Stimulated activated CD4-positive, alpha-beta T cell treated with anti-CD3 and anti-CD28 coated beads, Interleukin-4, amount 100 ng/mL, for 48 hours (primary cell): ENCODE measurements at regions not wholly inside any gene's neighbourhood (a gene's known extent, or its start where the extent isn't known, plus 50 kb on each side); places are given as distances from the start of the nearest gene placed in this dataset.

ENCODE experiments used
- DNase-seq, 2 donors: peaks; one replicate each; pipeline ENCODE4 v3.0.0-alpha.2; 2020; ENCODE audit warnings: low read depth in 2 of 2

DNA sequence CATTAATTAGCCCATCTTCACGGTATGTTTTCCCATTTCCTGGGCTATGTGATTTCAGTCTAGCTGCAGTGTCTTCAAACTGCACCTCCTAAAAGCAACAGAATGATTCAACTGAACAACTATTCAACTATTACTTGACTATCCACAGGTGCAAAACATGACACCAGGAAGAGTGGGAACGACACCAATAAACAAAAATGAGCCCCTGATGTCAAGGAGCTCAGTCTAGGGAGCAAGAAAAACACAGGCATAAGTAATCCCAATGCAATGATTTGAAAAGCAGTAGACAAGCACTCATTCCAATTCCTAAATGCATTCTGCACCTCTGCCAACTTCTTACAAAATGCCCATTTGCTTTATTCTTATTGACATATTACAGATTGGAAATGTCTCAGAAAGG lies 285.6 kb downstream of the ETS1 start:
- DNase-seq: no peak

- no peak for DNase-seq
Measured at GRCh38 chr11:128300785-128301184, 286.6 kb downstream of the ETS1 start.

DNA sequence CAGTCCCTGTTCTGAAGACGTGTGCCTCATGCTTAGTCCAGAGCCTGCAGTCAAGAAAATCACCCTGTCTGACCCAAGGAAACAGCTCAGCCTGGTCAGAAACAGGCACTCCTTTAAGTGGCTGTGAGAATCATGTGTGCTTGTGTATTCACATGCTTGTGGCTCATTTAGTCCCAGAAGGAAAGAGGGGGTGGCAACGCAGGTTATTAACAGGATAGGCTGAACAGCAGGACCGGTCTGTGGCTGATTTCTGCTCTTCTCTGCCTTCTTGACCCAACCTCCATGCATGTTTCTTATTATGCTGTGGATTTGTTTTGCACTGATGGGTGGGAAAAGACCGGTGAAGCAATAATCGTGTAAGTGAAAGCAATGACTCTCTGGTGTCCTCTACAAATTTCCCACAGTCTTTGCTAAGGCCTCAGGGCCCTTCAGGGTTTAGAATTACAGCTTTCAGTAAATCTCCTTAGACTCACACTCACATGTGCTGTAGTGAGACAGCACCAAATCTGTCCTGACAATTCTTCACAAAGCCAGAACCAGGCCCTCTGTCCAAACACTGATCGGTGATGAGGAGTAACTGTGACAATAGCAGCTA lies 288.1 kb downstream of the ETS1 start:
- DNase-seq: no peak

DNA sequence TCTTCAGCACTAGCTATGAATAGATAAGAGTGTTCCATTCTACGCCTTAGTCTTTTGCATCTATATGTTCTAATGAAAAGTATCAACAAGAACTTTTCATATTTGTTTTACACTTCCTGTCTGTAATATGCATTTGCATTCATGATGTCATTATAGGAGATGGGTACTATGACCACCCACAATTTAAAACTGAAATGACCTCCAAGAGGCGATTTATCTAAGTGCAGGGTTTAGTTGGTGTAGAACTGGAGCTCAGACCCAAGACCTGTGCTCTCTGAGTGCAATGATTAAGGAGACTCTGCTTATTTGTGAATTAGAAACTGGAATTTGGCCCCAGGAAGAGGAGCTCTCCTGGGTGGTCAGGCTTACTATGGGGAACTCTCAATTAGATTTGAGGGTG lies 289.1 kb downstream of the ETS1 start:
- DNase-seq: no peak

GRCh38 chr11:128297805-128298204 lies 289.6 kb downstream of the ETS1 start:
- no peak for DNase-seq

DNA sequence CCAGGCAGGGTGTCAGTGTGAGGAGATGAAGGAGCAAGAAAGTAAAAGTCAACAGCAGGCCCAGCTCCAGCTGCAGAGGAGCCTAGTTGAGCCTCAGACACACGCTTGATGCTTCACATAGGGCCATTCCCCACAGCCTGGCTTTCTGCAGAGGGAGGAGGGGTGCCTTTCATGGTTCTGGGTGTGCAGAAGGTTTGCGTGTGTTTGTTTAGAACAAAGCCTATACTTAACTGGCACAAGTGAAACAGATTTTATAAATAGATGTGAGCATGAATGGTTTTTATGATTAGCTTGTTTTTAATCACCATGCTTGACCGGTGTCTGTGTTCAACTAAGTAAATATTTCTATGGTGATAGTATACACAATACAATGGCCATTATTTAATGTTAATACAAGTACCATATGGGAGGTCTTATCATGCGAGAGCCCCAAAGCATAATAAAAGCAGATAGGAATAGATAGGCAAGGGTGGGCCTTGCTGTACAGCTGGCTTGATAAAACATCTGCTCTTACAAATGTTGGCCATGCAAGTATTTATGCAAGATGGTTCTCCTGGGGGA lies 290.2 kb downstream of the ETS1 start:
- no peak for DNase-seq

GRCh38 chr11:128294671-128295050 lies 292.7 kb downstream of the ETS1 start:
- no peak for DNase-seq

DNA sequence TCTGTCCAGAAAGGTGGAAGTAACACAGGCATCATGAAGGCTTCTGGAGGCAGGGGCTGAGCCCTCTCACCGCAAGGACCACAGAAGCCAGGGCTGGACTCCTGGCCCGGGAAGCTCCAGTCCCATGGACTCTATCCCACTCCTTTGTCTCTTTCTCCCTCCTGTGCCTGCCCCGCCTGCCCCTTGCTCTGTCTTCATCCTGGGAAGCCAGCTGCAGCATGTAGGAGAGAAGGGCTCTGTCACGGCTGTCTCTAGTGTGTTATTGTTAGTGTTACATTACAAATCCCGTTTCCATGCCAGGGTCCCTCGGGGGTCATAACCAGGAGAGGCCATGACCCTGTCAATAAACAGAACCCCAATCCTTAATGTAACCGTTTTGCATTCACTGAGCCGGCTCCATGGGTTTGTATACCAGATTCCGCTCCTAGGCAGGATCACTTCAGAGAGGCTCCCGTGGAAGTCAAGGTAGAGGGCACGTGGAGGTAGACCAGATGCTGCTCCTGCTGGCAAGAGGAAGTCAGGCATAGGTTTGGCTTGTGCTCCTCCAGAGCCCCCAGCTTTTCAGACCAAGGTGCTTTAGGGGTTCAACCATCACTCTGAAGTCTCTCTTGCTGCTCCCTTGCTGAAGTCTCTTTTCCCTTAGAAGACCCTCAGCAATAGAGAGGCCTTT lies 293.2 kb downstream of the ETS1 start:
- no peak for DNase-seq

- DNase-seq: peak in 1 of 2 donors; percentile 44
Measured at GRCh38 chr11:128291835-128292234, 295.5 kb downstream of the ETS1 start.

DNA sequence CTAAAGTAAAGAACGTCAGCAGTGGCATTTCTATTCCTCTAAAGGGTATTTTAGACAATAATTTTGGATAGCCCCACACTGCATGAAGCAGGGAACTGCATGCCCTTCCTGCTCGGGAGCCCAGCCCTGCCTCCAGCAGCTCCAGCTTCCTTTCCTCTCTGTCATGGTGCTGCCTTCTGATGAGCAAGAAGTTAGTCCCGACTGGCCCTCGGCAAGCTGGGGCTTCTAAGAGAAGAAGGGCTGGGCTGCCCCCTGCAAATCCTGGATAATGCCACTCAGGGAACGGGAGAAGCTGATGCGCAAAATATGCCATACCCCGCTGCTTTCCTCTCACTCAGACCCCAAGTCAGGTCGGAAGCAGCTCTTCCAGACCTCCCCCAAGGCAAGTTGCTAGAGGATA lies 296.4 kb downstream of the ETS1 start:
- DNase-seq: no peak

- peak in 1 of 2 donors; percentile 59 for DNase-seq
Measured at GRCh38 chr11:128290106-128290840, 297.1 kb downstream of the ETS1 start.

DNA sequence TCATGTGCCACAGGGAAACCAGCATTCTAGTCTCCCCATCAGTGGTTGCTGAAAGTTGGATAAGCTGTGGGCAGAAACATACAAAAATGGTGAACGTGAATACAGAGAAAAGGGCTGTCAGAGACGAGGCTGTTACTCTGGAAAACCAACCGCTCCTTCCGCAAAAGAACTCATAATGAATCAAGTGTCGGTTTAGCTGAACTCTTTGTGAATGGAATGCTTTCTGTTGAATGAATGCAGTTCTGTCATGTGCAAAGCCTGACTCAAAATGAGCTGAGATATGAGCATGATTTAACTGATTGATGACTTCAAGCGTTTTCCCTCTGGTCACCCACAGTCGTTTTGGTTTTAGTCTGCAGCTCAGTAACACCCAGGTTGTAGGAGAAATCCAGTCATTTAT lies 298.3 kb downstream of the ETS1 start:
- peak in 1 of 2 donors; percentile 37 for DNase-seq

GRCh38 chr11:128288368-128288767 lies 299.0 kb downstream of the ETS1 start:
- no peak for DNase-seq

- DNase-seq: no peak
Measured at GRCh38 chr11:128285321-128285720, 302.0 kb downstream of the ETS1 start.

GRCh38 chr11:128284634-128285033 lies 302.7 kb downstream of the ETS1 start:
- no peak for DNase-seq

DNA sequence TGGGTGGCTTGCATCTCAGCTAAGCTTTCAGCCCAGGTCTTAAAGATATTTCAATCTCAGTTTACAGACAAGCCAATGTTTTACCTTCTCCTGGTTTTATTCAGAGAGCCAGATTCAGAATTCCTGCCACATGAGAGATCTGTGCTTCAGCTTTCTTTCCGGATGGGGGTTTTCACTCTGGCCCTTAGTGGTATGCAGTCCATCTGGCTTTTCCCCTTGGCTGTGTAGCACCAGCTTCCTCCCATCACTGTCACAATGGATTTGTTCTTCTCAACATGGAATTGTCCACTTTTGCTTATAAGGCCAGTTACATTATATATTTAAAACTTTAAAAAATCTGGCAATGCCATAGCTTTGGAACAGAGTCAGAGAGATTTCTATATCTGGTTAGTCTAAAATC lies 303.9 kb downstream of the ETS1 start:
- DNase-seq: no peak

DNA sequence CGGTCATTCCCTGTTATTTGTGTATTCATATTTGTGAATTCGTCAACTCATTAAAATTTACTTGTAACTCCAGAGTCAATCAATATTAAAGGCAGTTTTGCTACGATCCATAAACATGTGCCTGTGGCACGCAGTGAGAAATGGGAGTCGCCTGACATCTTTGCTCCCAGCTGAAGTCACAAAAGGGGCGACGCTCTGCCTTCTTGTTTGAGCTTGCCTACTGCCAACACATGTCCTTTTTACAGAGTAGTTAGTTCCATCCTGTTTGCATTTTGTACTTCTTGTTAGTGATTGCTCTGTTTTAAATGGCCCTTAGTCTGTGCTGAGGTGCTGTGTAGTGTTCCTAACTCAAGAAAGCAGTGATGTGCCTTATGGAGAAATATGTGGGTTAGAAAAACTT lies 305.3 kb downstream of the ETS1 start:
- no peak for DNase-seq

GRCh38 chr11:128279866-128280265 lies 307.5 kb downstream of the ETS1 start:
- no peak for DNase-seq

DNA sequence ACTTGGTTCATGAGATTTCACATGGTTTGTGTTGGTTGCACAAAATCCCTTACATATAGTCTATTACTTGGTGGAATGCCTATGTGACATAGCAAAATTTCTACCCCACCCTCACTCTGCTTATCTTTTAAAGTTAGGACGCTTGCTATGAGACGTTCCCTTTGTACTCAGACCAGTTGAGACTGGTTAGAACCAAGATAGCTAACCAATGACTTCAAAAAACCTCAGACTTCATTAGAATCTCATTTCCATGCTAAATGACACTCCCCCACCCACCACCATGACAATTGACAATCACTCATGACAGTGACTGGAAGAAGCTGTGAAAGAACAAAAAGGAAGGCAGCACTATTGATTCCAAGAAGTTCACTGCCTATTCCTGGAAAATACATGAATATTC lies 313.6 kb downstream of the ETS1 start:
- no peak for DNase-seq

- DNase-seq: no peak
Measured at GRCh38 chr11:128271401-128271800, 316.0 kb downstream of the ETS1 start.

DNA sequence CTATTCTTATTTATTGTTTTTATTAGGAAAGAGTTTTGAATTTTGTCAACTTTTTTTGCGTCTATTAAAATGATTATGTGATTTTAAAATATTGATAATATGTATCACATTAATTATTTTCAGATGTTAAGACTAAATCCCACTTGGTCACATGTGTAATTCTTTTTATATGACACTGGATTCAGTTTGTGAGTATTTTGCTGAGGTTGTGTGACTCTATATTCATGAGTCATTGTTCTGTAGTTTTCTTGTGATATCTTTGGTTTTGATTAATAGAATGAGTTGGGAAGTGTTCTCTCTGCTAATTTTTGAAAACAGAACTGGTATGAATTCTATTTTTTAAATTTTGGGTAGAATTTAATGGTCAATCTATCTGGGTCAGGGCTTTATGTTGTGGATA lies 317.9 kb downstream of the ETS1 start:
- no peak for DNase-seq

- no peak for DNase-seq
Measured at GRCh38 chr11:128266893-128267292, 320.5 kb downstream of the ETS1 start.
